ENCODE measurements at regions not wholly inside any gene's neighbourhood (a gene's known extent, or its start where the extent isn't known, plus 50 kb on each side); places are given as distances from the start of the nearest gene placed in this dataset.

GRCh38 chr10:28785018-28785417, 107.7 kb downstream of the BAMBI start:
- DNase-seq, result no peak

DNA sequence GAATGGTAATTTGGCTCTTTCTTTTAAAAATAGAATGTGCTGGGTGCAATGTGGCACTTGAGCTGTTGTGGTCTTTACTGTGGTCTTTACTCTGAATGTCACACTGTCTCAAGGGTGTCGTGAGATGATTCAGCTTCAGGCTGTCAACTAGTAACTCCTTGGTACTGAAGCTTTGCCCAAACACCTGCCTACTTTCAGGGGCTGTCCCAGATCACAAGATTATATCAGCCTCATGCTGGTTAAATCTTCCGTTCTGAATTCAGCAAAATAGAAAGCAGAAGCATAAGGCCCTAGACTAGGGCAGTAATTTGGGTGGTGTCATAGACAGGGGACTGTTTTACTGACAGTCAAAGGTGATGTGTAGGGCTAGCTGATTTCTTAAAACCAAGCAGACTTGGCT, 110.9 kb downstream of the BAMBI start:
- DNase-seq, result peak in 1 of 5 experiments; percentile 93

- no peak for DNase-seq
Observed at GRCh38 chr10:28788762-28789161, 111.4 kb downstream of the BAMBI start.

GRCh38 chr10:28790146-28790545, 112.8 kb downstream of the BAMBI start:
- no peak for DNase-seq

GRCh38 chr10:28793482-28793881, 116.2 kb downstream of the BAMBI start:
- no peak for DNase-seq

- no peak for DNase-seq
Observed at GRCh38 chr10:28794986-28795385, 117.7 kb downstream of the BAMBI start.

DNA sequence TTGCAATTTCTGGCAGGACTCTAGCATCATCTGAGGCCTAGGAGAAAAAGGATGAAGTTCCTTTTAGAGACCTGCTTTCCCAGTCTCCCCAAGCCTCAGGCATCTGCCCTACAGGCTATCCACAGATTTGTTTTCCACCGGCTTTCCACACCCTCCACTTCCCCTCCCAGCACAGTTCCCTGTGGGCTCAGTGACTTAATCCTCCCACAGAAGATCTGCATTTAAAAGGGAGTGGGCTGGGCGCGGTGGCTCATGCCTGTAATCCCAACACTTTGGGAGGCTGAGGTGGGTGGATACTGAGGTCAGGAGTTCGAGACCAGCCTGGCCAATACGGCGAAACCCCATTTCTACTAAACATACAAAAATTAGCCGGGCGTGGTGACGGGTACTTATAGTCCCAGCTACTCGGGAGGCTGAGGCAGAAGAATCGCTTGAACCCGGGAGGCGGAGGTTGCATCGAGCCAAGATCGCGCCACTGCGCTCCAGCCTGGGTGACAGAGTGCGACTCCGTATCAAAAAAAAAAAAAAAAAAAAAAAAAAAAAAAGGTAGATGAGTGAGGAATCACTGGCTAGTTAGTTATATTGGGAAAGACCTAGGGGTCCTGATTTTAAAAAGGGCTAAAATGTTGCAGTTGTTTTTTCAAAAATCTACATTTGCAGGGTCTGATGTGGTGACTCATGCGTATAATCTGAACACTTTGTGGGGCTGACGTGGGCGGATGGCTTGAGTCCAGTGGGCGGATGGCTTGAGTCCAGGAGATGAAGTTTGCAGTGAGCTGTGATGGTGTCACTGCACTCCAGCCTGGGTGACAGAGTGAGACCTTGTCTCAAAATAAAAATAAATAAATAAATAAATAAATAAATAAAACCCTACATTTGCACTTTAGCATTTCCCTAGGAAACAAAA, 119.5 kb downstream of the BAMBI start:
- DNase-seq, result no peak

GRCh38 chr10:28797904-28798371, 120.6 kb downstream of the BAMBI start:
- DNase-seq, result peak in 1 of 5 experiments; percentile 13

GRCh38 chr10:28798428-28798955, 121.2 kb downstream of the BAMBI start:
- DNase-seq, result no peak

GRCh38 chr10:28798964-28799363, 121.6 kb downstream of the BAMBI start:
- DNase-seq, result no peak

DNA sequence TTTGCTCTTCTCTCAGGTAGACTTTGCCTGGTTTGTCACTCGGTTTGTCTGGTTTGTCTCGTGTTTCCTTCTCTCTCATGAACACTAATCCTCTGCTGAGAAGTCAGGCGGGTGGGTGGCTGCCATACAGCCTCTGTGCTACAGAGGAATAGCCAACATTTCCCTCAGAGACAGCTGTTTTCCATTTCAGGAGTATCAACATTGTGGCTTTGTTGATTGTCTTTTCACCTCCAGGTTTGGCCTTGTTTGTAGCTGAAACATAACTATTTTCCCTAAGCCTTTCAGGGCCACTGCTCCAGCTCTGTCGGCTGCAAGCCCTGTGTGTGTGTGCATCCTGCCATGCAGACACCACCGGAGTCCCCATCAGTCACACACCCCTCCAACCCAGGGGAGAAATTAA, 122.8 kb downstream of the BAMBI start:
- no peak for DNase-seq

- DNase-seq, result no peak
Observed at GRCh38 chr10:28801247-28801646, 123.9 kb downstream of the BAMBI start.

DNA sequence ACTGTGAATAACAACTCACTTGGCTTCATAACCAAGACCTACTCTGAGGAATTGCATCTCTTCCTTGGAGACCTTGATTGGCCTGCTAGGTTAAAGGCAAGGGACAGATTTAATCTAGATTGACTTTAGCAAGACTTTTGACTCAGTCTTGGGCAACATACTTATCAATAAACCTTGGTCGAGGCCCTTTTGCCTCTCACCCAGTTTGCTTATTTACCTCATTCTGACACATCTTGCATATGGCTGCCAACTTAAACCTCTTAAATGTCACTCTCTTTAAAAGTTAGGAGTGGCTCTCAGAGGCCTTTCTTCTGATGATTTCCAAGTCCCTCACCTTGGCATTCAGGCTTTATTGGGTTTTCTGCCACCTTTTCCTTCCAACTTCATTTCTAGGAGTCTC, 124.5 kb downstream of the BAMBI start:
- DNase-seq, result no peak

DNA sequence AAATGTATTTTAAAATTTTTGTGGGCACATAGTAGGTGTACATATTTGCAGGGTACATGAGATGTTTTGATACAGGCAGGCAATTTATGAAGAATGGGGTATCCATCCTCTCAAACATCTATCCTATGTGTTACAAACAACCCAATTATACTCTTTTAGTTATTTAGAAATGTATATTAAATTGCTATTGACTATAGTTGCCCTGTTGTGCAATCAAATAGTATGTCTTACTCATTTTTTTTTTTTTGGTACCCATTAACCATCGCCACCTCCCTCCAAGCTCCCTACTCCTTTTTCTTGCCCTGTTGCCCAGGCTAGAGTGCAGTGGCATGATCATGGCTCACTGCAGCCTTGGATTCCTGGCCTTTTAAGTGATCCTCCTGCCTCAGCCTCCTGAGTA, 128.1 kb downstream of the BAMBI start:
- DNase-seq, result no peak

- DNase-seq, result no peak
Observed at GRCh38 chr10:28806488-28806941, 129.2 kb downstream of the BAMBI start.

GRCh38 chr10:28806951-28807759, 129.8 kb downstream of the BAMBI start:
- peak in 1 of 5 experiments; percentile 12 for DNase-seq

DNA sequence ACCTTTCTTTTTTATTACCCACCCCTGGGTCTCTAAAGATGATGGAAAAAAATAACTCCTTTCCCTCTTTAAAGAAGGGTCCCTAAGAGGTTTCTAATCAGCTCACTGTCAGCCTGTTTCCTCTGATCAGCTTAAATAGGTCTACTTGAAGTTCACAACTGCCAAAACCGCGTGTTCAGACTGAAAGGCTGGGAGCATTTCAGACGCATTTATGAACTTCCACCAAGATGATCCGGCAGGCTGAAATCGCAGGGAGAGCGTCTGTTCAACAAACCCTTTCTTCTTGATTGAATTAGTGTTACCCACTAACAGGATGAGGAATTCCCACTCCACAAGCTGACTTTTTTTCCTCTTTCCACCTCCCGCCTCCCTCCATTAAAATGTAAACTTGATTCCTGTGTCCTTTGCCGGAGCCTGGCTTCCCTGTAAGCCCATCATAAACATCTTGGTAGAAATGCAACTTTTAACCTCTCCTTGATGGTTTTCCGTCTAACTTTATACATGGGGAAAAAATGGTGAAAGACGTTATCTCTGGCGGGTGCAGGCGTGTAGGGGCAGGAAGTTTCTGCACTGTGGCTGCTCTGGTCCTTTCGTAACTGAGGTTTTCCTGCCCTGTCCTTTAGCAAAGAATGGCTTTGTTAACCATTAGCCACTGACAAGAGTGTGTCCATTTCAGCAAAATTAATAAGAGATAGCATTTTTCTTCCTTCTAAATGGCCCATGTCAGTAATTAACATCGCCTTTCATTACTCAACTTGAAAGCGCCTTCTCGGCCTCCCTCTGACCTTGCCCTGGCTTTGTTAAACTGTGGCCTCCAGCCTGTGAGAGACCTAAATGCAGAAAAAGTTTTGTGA, 130.7 kb downstream of the BAMBI start:
- no peak for DNase-seq

GRCh38 chr10:28808693-28809092, 131.4 kb downstream of the BAMBI start:
- no peak for DNase-seq

- peak in 1 of 5 experiments; percentile 5 for DNase-seq
Observed at GRCh38 chr10:28810057-28810870, 132.9 kb downstream of the BAMBI start.

GRCh38 chr10:28811639-28812349, 134.5 kb downstream of the BAMBI start:
- DNase-seq, result no peak

Data from T-helper 2 cell (primary cell).